ENCODE measurements at regions not wholly inside any gene's neighbourhood (a gene's known extent, or its start where the extent isn't known, plus 50 kb on each side); places are given as distances from the start of the nearest gene placed in this dataset.

GRCh38 chr6:45791211-45792168, 224.2 kb downstream of the CLIC5 start:
- TF ChIP-seq, protein P1, sequence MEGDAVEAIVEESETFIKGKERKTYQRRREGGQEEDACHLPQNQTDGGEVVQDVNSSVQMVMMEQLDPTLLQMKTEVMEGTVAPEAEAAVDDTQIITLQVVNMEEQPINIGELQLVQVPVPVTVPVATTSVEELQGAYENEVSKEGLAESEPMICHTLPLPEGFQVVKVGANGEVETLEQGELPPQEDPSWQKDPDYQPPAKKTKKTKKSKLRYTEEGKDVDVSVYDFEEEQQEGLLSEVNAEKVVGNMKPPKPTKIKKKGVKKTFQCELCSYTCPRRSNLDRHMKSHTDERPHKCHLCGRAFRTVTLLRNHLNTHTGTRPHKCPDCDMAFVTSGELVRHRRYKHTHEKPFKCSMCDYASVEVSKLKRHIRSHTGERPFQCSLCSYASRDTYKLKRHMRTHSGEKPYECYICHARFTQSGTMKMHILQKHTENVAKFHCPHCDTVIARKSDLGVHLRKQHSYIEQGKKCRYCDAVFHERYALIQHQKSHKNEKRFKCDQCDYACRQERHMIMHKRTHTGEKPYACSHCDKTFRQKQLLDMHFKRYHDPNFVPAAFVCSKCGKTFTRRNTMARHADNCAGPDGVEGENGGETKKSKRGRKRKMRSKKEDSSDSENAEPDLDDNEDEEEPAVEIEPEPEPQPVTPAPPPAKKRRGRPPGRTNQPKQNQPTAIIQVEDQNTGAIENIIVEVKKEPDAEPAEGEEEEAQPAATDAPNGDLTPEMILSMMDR (IDR thresholded peaks at IDR 0.05), result no peak
- no peak for TF ChIP-seq POLR2A (IDR thresholded peaks at IDR 0.05)
